ENCODE measurements at regions not wholly inside any gene's neighbourhood (a gene's known extent, or its start where the extent isn't known, plus 50 kb on each side); places are given as distances from the start of the nearest gene placed in this dataset.
"Not testable (repeated sequence)": the region's sequence is repeated elsewhere in the genome, so short reads cannot be mapped to it uniquely, and the experiment has no call there.

DNA sequence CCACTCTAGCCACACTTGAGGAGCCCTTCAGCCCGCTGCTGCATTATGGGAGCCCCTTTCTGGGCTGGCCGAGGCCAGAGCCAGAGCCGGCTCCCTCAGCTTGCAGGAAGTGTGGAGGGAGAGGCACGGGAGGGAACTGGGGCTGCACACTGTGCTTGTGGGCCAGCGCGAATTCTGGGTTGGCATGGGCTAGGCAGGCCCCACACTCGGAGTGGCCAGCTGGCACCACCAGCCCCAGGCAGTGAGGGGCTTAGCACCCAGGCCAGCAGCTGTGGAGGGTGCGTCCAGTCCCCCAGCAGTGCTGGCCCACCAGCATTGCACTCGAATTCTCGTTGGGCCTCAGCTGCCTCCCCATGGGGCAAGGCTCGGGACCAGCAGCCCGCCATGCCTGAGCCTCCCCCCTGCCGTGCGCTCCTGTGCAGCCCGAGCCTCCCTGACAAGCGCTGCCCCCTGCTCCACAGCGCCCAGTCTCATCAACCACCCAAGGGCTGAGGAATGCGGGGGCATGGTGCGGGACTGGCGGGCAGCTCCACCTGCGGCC is 785.9 kb upstream of the TPTE start:
- Histone ChIP-seq H3K4me3 (no peak overlapping the region), H3K36me3 (no peaks in the 10 kb centered on the region), H3K4me1 (no peaks in the 10 kb centered on the region), H3K27me3 (no peaks in the 10 kb centered on the region), H3K27ac (no peak overlapping the region), H3K9me3 (peaks cover 0 to 4% (median 0%) of the 10 kb centered on the region in 4 donors)
- no peak for DNase-seq
- intact Hi-C loops (cut with DNase I): no loop called here
- TF ChIP-seq POLR2A (IDR thresholded peaks at IDR 0.05): no peak
- TF ChIP-seq, protein P1, sequence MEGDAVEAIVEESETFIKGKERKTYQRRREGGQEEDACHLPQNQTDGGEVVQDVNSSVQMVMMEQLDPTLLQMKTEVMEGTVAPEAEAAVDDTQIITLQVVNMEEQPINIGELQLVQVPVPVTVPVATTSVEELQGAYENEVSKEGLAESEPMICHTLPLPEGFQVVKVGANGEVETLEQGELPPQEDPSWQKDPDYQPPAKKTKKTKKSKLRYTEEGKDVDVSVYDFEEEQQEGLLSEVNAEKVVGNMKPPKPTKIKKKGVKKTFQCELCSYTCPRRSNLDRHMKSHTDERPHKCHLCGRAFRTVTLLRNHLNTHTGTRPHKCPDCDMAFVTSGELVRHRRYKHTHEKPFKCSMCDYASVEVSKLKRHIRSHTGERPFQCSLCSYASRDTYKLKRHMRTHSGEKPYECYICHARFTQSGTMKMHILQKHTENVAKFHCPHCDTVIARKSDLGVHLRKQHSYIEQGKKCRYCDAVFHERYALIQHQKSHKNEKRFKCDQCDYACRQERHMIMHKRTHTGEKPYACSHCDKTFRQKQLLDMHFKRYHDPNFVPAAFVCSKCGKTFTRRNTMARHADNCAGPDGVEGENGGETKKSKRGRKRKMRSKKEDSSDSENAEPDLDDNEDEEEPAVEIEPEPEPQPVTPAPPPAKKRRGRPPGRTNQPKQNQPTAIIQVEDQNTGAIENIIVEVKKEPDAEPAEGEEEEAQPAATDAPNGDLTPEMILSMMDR (IDR thresholded peaks at IDR 0.05): no peak
- peak in 2 of 4 donors; percentile 22 to 48 for ATAC-seq
- 38% methylated on average over 18 of the region's 21 CpGs for WGBS (ENCODE audit: insufficient coverage, low coverage, low lambda C conversion rate, missing lambda C conversion rate)

DNA sequence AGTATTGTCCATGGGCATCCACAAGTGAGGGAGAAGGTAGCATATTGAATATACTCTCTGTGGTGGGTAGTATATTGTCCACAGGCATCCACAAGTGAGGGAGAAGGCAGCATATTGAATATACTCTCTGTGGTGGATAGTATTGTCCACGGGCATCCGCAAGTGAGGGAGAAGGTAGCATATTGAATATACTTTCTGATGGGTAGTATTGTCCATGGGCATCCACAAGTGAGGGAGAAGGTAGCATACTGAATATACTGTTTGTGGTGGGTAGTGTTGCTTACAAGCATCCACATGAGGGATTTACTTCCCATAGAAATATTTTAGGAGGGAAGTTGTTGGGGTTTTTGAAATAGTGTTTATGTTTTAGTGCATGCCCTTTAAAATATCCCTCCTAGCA is 784.1 kb upstream of the TPTE start:
- H3K4me1 ChIP-seq; intact Hi-C loops (cut with DNase I): not testable (repeated sequence)
- WGBS (ENCODE audit: insufficient coverage, low coverage, low lambda C conversion rate, missing lambda C conversion rate): 45% methylated on average over 2 of the region's 2 CpGs

DNA sequence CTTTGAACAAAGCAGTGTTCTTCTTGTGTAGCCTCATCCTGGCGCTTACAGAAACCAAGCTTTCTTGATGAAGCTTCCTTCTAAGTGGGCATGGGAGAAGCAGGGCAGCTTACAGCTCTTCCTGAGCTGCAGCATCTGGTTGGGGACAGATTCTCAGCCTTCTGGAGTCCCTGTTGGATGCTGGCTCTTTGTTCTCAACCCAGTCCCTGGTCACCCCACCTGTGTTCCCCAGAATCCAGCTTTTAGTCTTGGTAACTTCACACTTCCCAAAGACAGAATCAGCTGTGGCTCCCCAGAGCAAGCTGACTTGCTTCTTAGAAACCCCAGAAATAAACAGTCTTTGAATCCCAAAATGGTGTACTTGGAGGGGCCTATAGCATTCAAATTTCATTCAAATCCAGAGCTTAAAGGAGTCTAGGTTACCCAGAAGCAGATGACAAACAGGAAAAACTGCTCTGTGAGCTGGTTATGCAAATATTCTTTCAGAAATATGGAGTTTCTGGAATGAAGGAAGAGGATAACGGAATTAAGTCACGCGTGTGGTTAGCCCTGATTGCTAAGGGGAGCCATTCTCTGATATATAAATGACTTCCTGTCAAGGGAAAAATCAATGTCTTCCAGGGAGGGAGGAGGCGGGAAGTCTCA is 783.4 kb upstream of the TPTE start:
- ATAC-seq: peak in 3 of 4 donors; percentile 8 to 17 (median 13)
- H3K27me3 ChIP-seq; intact Hi-C loops (cut with DNase I); H3K27ac ChIP-seq; H3K4me1 ChIP-seq; DNase-seq; H3K4me3 ChIP-seq; H3K9me3 ChIP-seq; H3K36me3 ChIP-seq: not testable (repeated sequence)
- WGBS (ENCODE audit: insufficient coverage, low coverage, low lambda C conversion rate, missing lambda C conversion rate): 17% methylated on average over 5 of the region's 5 CpGs

More for the DNA sequence above, 784.1 kb upstream of the TPTE start:
- not testable (repeated sequence) for ATAC-seq, H3K27me3 ChIP-seq, H3K9me3 ChIP-seq, H3K4me3 ChIP-seq, H3K36me3 ChIP-seq, DNase-seq, H3K27ac ChIP-seq

DNA sequence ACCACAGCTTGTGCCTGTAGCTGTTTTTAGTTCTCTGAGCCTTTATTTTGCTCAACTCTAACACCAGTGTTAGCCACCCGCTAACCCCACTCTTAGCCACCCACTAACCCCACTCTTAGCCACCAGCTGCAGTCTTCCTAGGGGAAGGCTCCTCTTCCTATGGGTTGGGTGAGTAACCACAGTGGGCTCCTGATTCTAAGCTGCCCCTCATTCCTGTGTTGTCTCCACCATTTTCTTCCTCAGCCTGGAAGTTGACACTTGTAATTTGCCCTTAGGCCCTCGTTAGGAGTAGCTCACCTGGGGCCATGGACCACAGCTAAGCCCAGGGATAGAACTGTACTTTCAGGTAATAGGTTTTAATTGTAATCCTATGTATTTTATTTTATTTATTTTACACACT is 782.9 kb upstream of the TPTE start:
- intact Hi-C loops (cut with DNase I): no loop called here
- Histone ChIP-seq H3K9me3 (no peaks in the 10 kb centered on the region), H3K27me3 (no peaks in the 10 kb centered on the region), H3K4me3 (no peak overlapping the region), H3K27ac (no peak overlapping the region), H3K36me3 (no peaks in the 10 kb centered on the region), H3K4me1 (no peaks in the 10 kb centered on the region)
- 25% methylated on average over 2 of the region's 2 CpGs for WGBS (ENCODE audit: insufficient coverage, low coverage, low lambda C conversion rate, missing lambda C conversion rate)
- ATAC-seq: peak in 2 of 4 donors; percentile 18 to 47
- no peak for DNase-seq
- TF ChIP-seq POLR2A (IDR thresholded peaks at IDR 0.05): no peak
- TF ChIP-seq, protein P1 (IDR thresholded peaks at IDR 0.05): no peak

DNA sequence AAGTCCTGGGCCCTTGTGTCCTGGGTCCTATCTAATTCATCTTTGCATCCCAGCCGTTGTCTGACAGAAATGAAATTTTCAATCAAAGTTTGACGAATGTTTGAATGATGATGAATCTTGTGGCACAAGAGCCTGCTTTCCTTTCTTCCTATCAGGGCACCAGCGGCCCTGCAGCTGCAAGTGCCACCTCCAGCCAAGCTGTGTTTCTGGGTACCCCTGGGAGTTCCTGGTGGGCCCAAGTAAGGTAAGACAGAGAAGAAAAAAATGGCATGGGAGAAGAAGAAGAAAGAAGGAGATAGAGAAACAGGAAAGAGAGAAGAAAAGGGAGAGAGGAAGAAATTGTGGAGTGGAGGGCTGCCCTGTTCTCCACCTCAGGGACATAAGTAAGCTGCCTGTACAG is 782.1 kb upstream of the TPTE start:
- DNase-seq (no peak), ATAC-seq (no peak)
- Histone ChIP-seq H3K4me3 (no peak overlapping the region), H3K27ac (no peak overlapping the region), H3K36me3 (no peaks in the 10 kb centered on the region), H3K9me3 (no peaks in the 10 kb centered on the region), H3K27me3 (no peaks in the 10 kb centered on the region), H3K4me1 (no peaks in the 10 kb centered on the region)
- intact Hi-C loops (cut with DNase I): no loop called here
- TF ChIP-seq POLR2A (IDR thresholded peaks at IDR 0.05): no peak
- TF ChIP-seq, protein P1 (IDR thresholded peaks at IDR 0.05): no peak
- WGBS (ENCODE audit: insufficient coverage, low coverage, low lambda C conversion rate, missing lambda C conversion rate): 31% methylated on average over 3 of the region's 3 CpGs

DNA sequence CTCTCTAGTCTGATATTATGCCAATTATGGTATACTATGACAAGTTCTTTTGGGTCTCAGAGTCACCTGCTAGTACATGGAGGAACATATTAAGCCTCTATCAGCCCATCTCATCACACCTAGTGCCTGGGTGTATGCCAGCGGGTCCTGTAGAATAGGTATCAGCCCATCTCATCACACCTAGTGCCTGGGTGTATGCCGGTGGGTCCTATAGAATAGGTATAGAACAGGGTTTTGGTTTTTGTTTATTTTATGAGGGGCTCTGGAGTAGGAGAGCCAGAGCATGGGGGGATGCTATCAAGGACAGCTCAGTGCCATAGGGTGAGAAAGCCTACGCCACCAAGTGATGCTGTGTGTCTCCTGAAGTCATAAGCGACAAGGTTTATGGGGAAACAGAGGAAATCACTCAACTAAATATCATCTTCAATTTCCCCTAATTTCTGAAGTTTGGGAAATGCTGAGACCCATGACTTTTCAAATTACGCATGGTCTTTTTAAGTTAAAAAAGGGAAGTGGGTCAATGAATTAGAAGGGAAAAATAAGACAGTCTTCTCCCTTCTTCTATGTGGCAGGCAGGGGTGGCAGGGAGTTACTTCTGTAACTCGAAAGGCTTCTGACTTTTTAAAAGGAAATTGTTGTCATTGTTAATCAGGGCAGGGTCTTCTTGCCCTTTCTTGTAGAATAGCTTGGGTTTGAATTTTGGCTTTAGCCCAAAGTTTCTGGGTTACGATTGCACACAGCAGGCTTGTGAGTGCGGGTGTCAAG is 781.0 kb upstream of the TPTE start:
- H3K9me3 ChIP-seq; H3K4me1 ChIP-seq; H3K27me3 ChIP-seq; DNase-seq; H3K4me3 ChIP-seq; H3K27ac ChIP-seq; H3K36me3 ChIP-seq; ATAC-seq; intact Hi-C loops (cut with DNase I): not testable (repeated sequence)
- 28% methylated on average over 8 of the region's 8 CpGs for WGBS (ENCODE audit: insufficient coverage, low coverage, low lambda C conversion rate, missing lambda C conversion rate)

DNA sequence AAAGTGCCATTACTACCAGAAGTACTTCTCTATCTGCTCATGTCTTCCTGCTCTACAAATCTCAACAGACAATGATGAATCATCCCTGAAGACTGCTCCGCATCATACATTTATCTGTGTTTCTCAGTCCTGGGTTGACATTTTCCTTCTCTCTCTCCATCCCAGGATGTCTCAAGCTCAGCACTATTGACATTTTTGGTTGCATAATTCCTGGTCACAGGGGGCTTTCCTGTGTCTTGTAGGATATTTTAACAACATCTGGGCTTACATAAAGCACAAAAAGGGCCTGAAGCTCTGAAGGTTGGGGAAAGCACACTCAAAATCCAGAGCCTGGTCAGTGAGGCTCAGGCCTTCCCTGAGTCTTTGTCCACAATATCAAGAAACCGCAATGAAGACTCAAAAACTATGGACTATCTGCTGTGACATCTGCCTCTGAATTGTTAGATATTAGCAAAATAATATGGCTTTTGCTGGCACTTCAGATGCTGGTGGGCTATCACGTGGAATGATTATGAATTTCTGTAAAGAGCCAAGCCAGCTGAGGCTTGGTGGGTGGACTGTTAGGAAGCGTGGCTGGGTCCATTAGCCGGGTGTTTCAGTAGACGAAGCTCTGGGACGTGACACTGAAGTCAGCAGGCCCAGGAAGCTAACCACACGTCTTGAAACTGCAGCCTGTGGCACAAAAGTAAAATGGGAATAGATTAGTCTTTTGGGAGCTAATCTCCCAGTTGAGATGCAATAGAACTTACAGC is 780.2 kb upstream of the TPTE start:
- H3K9me3 ChIP-seq; H3K27ac ChIP-seq; ATAC-seq; H3K4me3 ChIP-seq; H3K27me3 ChIP-seq; H3K4me1 ChIP-seq; H3K36me3 ChIP-seq; DNase-seq; intact Hi-C loops (cut with DNase I): not testable (repeated sequence)
- 33% methylated on average over 8 of the region's 8 CpGs for WGBS (ENCODE audit: insufficient coverage, low coverage, low lambda C conversion rate, missing lambda C conversion rate)

DNA sequence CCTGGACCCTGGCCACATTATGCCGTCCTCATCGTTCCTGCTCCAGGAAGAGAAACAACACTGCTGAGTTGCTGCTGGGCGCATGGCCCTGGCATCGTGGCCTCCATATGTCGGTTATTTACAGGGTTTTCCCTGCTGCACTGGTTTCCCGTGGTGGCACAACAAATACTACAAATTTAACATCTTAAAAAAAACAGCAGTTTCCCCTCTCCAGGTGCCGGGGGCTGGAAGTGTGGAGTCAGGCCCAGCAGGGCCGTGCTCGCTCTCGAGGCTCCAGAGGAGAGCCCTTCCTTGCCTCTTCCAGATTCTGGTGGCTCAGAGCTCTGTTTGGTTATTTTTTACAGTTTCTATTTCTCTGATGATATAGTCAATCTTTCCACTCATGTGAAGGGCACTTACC is 777.8 kb upstream of the TPTE start:
- H3K4me1 ChIP-seq; ATAC-seq; DNase-seq; H3K36me3 ChIP-seq; H3K27ac ChIP-seq; intact Hi-C loops (cut with DNase I); H3K27me3 ChIP-seq; H3K4me3 ChIP-seq; H3K9me3 ChIP-seq: not testable (repeated sequence)
- 77% methylated on average over 10 of the region's 10 CpGs for WGBS (ENCODE audit: insufficient coverage, low coverage, low lambda C conversion rate, missing lambda C conversion rate)
